Astrocyte of the cerebellum (primary cell): ENCODE measurements at regions not wholly inside any gene's neighbourhood (a gene's known extent, or its start where the extent isn't known, plus 50 kb on each side); places are given as distances from the start of the nearest gene placed in this dataset.

ENCODE experiments used
- DNase-seq: peaks from one replicate; pipeline ENCODE4 v3.0.0-alpha.2; 2011; ENCODE audit warnings: low read depth
- H3K4me3 ChIP-seq: 2 replicates; pipeline ENCODE4 v1.5.1; 2011; ENCODE audit warnings: mild to moderate bottlenecking, low read depth, low read length, moderate library complexity
- CTCF ChIP-seq: IDR thresholded peaks from 2 replicates; pipeline ENCODE4 v1.5.1; 2012; ENCODE audit warnings: low read length, low read depth, moderate library complexity, mild to moderate bottlenecking; ENCODE audit errors: missing control alignments
- in situ Hi-C: cut with HindIII; loops from 2 replicates; pipeline ENCODE4 v1.10.0; 2017; ENCODE audit warnings: low sequenced_read_pairs

GRCh38 chr16:48822431-48822830, 212.5 kb upstream of the N4BP1 start:
- TF ChIP-seq CTCF = no peak
- H3K4me3 ChIP-seq = no peak overlapping the region
- in situ Hi-C loops = no loop called here
- DNase-seq = no peak

- no peak for TF ChIP-seq CTCF
- in situ Hi-C loops = no loop called here
- no peak for DNase-seq
- no peak overlapping the region for H3K4me3 ChIP-seq
Observed at GRCh38 chr16:48820379-48820778, 210.4 kb upstream of the N4BP1 start.

GRCh38 chr16:48818257-48818656, 208.3 kb upstream of the N4BP1 start:
- no peak overlapping the region for H3K4me3 ChIP-seq
- no peak for DNase-seq
- TF ChIP-seq CTCF = no peak
- in situ Hi-C loops = no loop called here

- no peak for DNase-seq
- H3K4me3 ChIP-seq = no peak overlapping the region
- in situ Hi-C loops = no loop called here
- TF ChIP-seq CTCF = no peak
Observed at GRCh38 chr16:48817032-48817431, 207.1 kb upstream of the N4BP1 start.

GRCh38 chr16:48816393-48816792, 206.4 kb upstream of the N4BP1 start:
- no peak for DNase-seq
- in situ Hi-C loops = no loop called here
- H3K4me3 ChIP-seq = no peak overlapping the region
- no peak for TF ChIP-seq CTCF

- no peak overlapping the region for H3K4me3 ChIP-seq
- in situ Hi-C loops = no loop called here
- no peak for TF ChIP-seq CTCF
- DNase-seq = no peak
Observed at GRCh38 chr16:48814994-48815393, 205.0 kb upstream of the N4BP1 start.

GRCh38 chr16:48813485-48813884, 203.5 kb upstream of the N4BP1 start:
- H3K4me3 ChIP-seq = no peak overlapping the region
- DNase-seq = no peak
- in situ Hi-C loops = no loop called here
- TF ChIP-seq CTCF = no peak
